Dendritic cell treated with granulocyte-macrophage colony-stimulating factor and Interleukin-4, amounts not matched to agents 40 ng/mL and 50 ng/mL, for 4 days (primary cell): ENCODE measurements at regions not wholly inside any gene's neighbourhood (a gene's known extent, or its start where the extent isn't known, plus 50 kb on each side); places are given as distances from the start of the nearest gene placed in this dataset.

Experiments
- H3K27ac Mint-ChIP-seq: one replicate; pipeline ENCODE4 v1.8.0; 2022; ENCODE audit warnings: mild to moderate bottlenecking, mixed read lengths
- H3K27me3 Mint-ChIP-seq: one replicate; pipeline ENCODE4 v1.8.0; 2022; ENCODE audit warnings: mild to moderate bottlenecking, mixed read lengths
- H3K36me3 Mint-ChIP-seq: one replicate; pipeline ENCODE4 v1.8.0; 2022; ENCODE audit warnings: low read depth, mixed read lengths
- H3K4me1 Mint-ChIP-seq: one replicate; pipeline ENCODE4 v1.8.0; 2022; ENCODE audit warnings: low read depth, mixed read lengths
- H3K4me3 Mint-ChIP-seq: one replicate; pipeline ENCODE4 v1.8.0; 2022; ENCODE audit warnings: mild to moderate bottlenecking, moderate library complexity, mixed read lengths
- H3K9me3 Mint-ChIP-seq: one replicate; pipeline ENCODE4 v1.8.0; 2022; ENCODE audit warnings: mixed read lengths
- intact Hi-C: fragments of 100-400 bp; cut with micrococcal nuclease; formaldehyde crosslinking; loops from one replicate; pipeline ENCODE4 v1.15.0; 2022

- intact Hi-C loops: no loop called here
- Mint-ChIP-seq H3K4me3 (no peak overlapping the region), H3K27me3 (peaks cover 38% of the 10 kb centered on the region), H3K27ac (no peak overlapping the region), H3K4me1 (no peaks in the 10 kb centered on the region), H3K36me3 (no peaks in the 10 kb centered on the region), H3K9me3 (peaks cover 2% of the 10 kb centered on the region)
Measured at GRCh38 chr9:97747201-97747965, 50.2 kb upstream of the XPA start.

- no peaks in the 10 kb centered on the region for H3K4me1 Mint-ChIP-seq
- no peaks in the 10 kb centered on the region for H3K9me3 Mint-ChIP-seq
- intact Hi-C loops: no loop called here
- H3K4me3 Mint-ChIP-seq: no peak overlapping the region
- no peak overlapping the region for H3K27ac Mint-ChIP-seq
- H3K36me3 Mint-ChIP-seq: no peaks in the 10 kb centered on the region
- peaks cover 34% of the 10 kb centered on the region for H3K27me3 Mint-ChIP-seq
Measured at GRCh38 chr9:97748525-97748924, 51.4 kb upstream of the XPA start.

- H3K9me3 Mint-ChIP-seq: no peaks in the 10 kb centered on the region
- H3K36me3 Mint-ChIP-seq: no peaks in the 10 kb centered on the region
- no peak overlapping the region for H3K4me3 Mint-ChIP-seq
- H3K27ac Mint-ChIP-seq: no peak overlapping the region
- H3K4me1 Mint-ChIP-seq: no peaks in the 10 kb centered on the region
- intact Hi-C loops: no loop called here
- H3K27me3 Mint-ChIP-seq: peaks cover 27% of the 10 kb centered on the region
Measured at GRCh38 chr9:97749928-97750327, 52.8 kb upstream of the XPA start.

GRCh38 chr9:97751531-97751930 is 54.4 kb upstream of the XPA start:
- no peak overlapping the region for H3K4me3 Mint-ChIP-seq
- H3K36me3 Mint-ChIP-seq: no peaks in the 10 kb centered on the region

GRCh38 chr9:97752274-97752673 is 55.1 kb upstream of the XPA start:
- H3K27ac Mint-ChIP-seq: no peak overlapping the region
- peaks cover 12% of the 10 kb centered on the region for H3K27me3 Mint-ChIP-seq
- no peaks in the 10 kb centered on the region for H3K4me1 Mint-ChIP-seq
- H3K4me3 Mint-ChIP-seq: no peak overlapping the region
- no peaks in the 10 kb centered on the region for H3K9me3 Mint-ChIP-seq
- intact Hi-C loops: no loop called here
- no peaks in the 10 kb centered on the region for H3K36me3 Mint-ChIP-seq

More at GRCh38 chr9:97751531-97751930, 54.4 kb upstream of the XPA start:
- H3K27me3 Mint-ChIP-seq: peaks cover 14% of the 10 kb centered on the region
- H3K4me1 Mint-ChIP-seq: no peaks in the 10 kb centered on the region
- no peak overlapping the region for H3K27ac Mint-ChIP-seq
- H3K9me3 Mint-ChIP-seq: no peaks in the 10 kb centered on the region
- intact Hi-C loops: no loop called here

GRCh38 chr9:97753364-97753763 is 56.2 kb upstream of the XPA start:
- H3K27ac Mint-ChIP-seq: no peak overlapping the region

GRCh38 chr9:97753975-97754374 is 56.8 kb upstream of the XPA start:
- Mint-ChIP-seq H3K9me3 (no peaks in the 10 kb centered on the region), H3K36me3 (no peaks in the 10 kb centered on the region), H3K4me1 (no peaks in the 10 kb centered on the region), H3K27me3 (peaks cover 12% of the 10 kb centered on the region), H3K27ac (no peak overlapping the region), H3K4me3 (no peak overlapping the region)
- intact Hi-C loops: no loop called here

More at GRCh38 chr9:97753364-97753763, 56.2 kb upstream of the XPA start:
- intact Hi-C loops: no loop called here
- Mint-ChIP-seq H3K4me1 (no peaks in the 10 kb centered on the region), H3K36me3 (no peaks in the 10 kb centered on the region), H3K9me3 (no peaks in the 10 kb centered on the region), H3K4me3 (no peak overlapping the region), H3K27me3 (peaks cover 13% of the 10 kb centered on the region)

- no peak overlapping the region for H3K4me3 Mint-ChIP-seq
- intact Hi-C loops: no loop called here
Measured at GRCh38 chr9:97755618-97756267, 58.6 kb upstream of the XPA start.

GRCh38 chr9:97756991-97757390 is 59.9 kb upstream of the XPA start:
- Mint-ChIP-seq H3K4me3 (no peak overlapping the region), H3K27me3 (peaks cover 26% of the 10 kb centered on the region), H3K4me1 (no peaks in the 10 kb centered on the region), H3K36me3 (no peaks in the 10 kb centered on the region), H3K27ac (no peak overlapping the region), H3K9me3 (no peaks in the 10 kb centered on the region)
- intact Hi-C loops: no loop called here

More at GRCh38 chr9:97755618-97756267, 58.6 kb upstream of the XPA start:
- Mint-ChIP-seq H3K9me3 (no peaks in the 10 kb centered on the region), H3K27ac (no peak overlapping the region), H3K4me1 (no peaks in the 10 kb centered on the region), H3K36me3 (no peaks in the 10 kb centered on the region), H3K27me3 (peaks cover 13% of the 10 kb centered on the region)

GRCh38 chr9:97758334-97758916 is 61.3 kb upstream of the XPA start:
- H3K4me1 Mint-ChIP-seq: no peaks in the 10 kb centered on the region
- no peak overlapping the region for H3K27ac Mint-ChIP-seq
- H3K36me3 Mint-ChIP-seq: no peaks in the 10 kb centered on the region
- H3K27me3 Mint-ChIP-seq: peaks cover 36% of the 10 kb centered on the region
- no peaks in the 10 kb centered on the region for H3K9me3 Mint-ChIP-seq
- intact Hi-C loops: no loop called here
- no peak overlapping the region for H3K4me3 Mint-ChIP-seq

- no peak overlapping the region for H3K4me3 Mint-ChIP-seq
- H3K9me3 Mint-ChIP-seq: no peaks in the 10 kb centered on the region
- H3K27ac Mint-ChIP-seq: no peak overlapping the region
- intact Hi-C loops: no loop called here
- H3K27me3 Mint-ChIP-seq: peaks cover 33% of the 10 kb centered on the region
- H3K36me3 Mint-ChIP-seq: no peaks in the 10 kb centered on the region
- H3K4me1 Mint-ChIP-seq: no peaks in the 10 kb centered on the region
Measured at GRCh38 chr9:97759581-97760288, 62.6 kb upstream of the XPA start.

GRCh38 chr9:97761056-97761598 is 64.0 kb upstream of the XPA start:
- Mint-ChIP-seq H3K36me3 (no peaks in the 10 kb centered on the region), H3K9me3 (no peaks in the 10 kb centered on the region), H3K4me3 (no peak overlapping the region), H3K27ac (no peak overlapping the region), H3K4me1 (no peaks in the 10 kb centered on the region), H3K27me3 (peaks cover 37% of the 10 kb centered on the region)
- intact Hi-C loops: no loop called here

GRCh38 chr9:97761879-97762278 is 64.7 kb upstream of the XPA start:
- no peaks in the 10 kb centered on the region for H3K4me1 Mint-ChIP-seq
- intact Hi-C loops: no loop called here
- no peak overlapping the region for H3K4me3 Mint-ChIP-seq
- H3K36me3 Mint-ChIP-seq: no peaks in the 10 kb centered on the region
- H3K27me3 Mint-ChIP-seq: peaks cover 38% of the 10 kb centered on the region
- no peak overlapping the region for H3K27ac Mint-ChIP-seq
- no peaks in the 10 kb centered on the region for H3K9me3 Mint-ChIP-seq

GRCh38 chr9:97763874-97764273 is 66.7 kb upstream of the XPA start:
- H3K4me3 Mint-ChIP-seq: no peak overlapping the region
- peaks cover 31% of the 10 kb centered on the region for H3K27me3 Mint-ChIP-seq
- H3K27ac Mint-ChIP-seq: no peak overlapping the region

More at GRCh38 chr9:97763874-97764273, 66.7 kb upstream of the XPA start:
- Mint-ChIP-seq H3K4me1 (no peaks in the 10 kb centered on the region), H3K36me3 (no peaks in the 10 kb centered on the region), H3K9me3 (no peaks in the 10 kb centered on the region)
- intact Hi-C loops: no loop called here
